Neural cell (in vitro differentiated cells): ENCODE measurements at regions not wholly inside any gene's neighbourhood (a gene's known extent, or its start where the extent isn't known, plus 50 kb on each side); places are given as distances from the start of the nearest gene placed in this dataset.

ENCODE experiments used
- EP300 ChIP-seq: fragments of 450-650 bp; conservative IDR thresholded peaks from 2 replicates; pipeline ENCODE4 v1.6.1; 2014; ENCODE audit warnings: antibody characterized with exemption, mild to moderate bottlenecking, moderate library complexity; ENCODE audit not compliant: poor library complexity, severe bottlenecking
- EZH2 ChIP-seq: fragments of 200-600, 300-800 bp; shearing (Covaris generic), sonication (generic); IDR thresholded peaks from 2 replicates; pipeline ENCODE4 v1.6.1; 2014; ENCODE audit warnings: antibody characterized with exemption, low read length, borderline replicate concordance, mild to moderate bottlenecking; ENCODE audit not compliant: insufficient read depth, poor library complexity, severe bottlenecking
- POLR2AphosphoS5 ChIP-seq: IDR thresholded peaks from 2 replicates; pipeline ENCODE4 v1.6.1; 2012
- RAD21 ChIP-seq: fragments of 450-650 bp; conservative IDR thresholded peaks from 2 replicates; pipeline ENCODE4 v1.6.1; 2014; ENCODE audit warnings: antibody characterized with exemption, mild to moderate bottlenecking, moderate library complexity
- SMC3 ChIP-seq: fragments of 450-650 bp; conservative IDR thresholded peaks from 2 replicates; pipeline ENCODE4 v1.6.1; 2014; ENCODE audit warnings: antibody characterized with exemption, mild to moderate bottlenecking, moderate library complexity; ENCODE audit not compliant: poor library complexity
- TAF1 ChIP-seq: IDR thresholded peaks from 2 replicates; pipeline ENCODE4 v1.6.1; 2012; ENCODE audit warnings: low read depth
- TF ChIP-seq, protein P1 (sequence below): IDR thresholded peaks from 2 replicates; pipeline ENCODE4 v1.6.1; 2012; ENCODE audit warnings: borderline replicate concordance
- TF ChIP-seq, protein P2 (sequence below): fragments of 450-650 bp; IDR thresholded peaks from 2 replicates; pipeline ENCODE4 v1.5.1; 2014; ENCODE audit warnings: antibody characterized with exemption, mild to moderate bottlenecking, moderate library complexity; ENCODE audit not compliant: poor library complexity, severe bottlenecking

DNA sequence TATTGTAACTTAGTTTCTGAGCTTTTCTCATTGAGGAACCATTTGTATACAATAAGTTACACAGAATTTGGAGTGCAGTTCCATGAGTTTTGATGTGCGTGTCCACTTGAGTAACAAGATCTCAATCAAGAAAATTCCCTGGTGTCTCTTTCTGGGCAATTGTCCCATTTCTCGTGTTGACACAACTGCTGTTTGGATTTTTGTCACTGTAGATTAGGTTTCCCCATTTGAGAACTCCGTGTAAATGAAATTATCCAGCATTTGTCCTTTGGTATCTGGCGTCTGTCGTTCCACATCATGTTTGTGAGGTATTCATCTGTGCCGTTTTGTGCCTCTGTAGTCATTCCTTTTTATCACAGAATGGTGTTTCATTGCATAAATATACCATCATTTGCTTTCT is 547.0 kb downstream of the TBC1D22A start:
- TF ChIP-seq POLR2AphosphoS5 (no peak), EZH2 (no peak), RAD21 (no peak), TAF1 (no peak), SMC3 (no peak), EP300 (no peak)
- TF ChIP-seq, protein P1, sequence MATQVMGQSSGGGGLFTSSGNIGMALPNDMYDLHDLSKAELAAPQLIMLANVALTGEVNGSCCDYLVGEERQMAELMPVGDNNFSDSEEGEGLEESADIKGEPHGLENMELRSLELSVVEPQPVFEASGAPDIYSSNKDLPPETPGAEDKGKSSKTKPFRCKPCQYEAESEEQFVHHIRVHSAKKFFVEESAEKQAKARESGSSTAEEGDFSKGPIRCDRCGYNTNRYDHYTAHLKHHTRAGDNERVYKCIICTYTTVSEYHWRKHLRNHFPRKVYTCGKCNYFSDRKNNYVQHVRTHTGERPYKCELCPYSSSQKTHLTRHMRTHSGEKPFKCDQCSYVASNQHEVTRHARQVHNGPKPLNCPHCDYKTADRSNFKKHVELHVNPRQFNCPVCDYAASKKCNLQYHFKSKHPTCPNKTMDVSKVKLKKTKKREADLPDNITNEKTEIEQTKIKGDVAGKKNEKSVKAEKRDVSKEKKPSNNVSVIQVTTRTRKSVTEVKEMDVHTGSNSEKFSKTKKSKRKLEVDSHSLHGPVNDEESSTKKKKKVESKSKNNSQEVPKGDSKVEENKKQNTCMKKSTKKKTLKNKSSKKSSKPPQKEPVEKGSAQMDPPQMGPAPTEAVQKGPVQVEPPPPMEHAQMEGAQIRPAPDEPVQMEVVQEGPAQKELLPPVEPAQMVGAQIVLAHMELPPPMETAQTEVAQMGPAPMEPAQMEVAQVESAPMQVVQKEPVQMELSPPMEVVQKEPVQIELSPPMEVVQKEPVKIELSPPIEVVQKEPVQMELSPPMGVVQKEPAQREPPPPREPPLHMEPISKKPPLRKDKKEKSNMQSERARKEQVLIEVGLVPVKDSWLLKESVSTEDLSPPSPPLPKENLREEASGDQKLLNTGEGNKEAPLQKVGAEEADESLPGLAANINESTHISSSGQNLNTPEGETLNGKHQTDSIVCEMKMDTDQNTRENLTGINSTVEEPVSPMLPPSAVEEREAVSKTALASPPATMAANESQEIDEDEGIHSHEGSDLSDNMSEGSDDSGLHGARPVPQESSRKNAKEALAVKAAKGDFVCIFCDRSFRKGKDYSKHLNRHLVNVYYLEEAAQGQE = no peak
- TF ChIP-seq, protein P2, sequence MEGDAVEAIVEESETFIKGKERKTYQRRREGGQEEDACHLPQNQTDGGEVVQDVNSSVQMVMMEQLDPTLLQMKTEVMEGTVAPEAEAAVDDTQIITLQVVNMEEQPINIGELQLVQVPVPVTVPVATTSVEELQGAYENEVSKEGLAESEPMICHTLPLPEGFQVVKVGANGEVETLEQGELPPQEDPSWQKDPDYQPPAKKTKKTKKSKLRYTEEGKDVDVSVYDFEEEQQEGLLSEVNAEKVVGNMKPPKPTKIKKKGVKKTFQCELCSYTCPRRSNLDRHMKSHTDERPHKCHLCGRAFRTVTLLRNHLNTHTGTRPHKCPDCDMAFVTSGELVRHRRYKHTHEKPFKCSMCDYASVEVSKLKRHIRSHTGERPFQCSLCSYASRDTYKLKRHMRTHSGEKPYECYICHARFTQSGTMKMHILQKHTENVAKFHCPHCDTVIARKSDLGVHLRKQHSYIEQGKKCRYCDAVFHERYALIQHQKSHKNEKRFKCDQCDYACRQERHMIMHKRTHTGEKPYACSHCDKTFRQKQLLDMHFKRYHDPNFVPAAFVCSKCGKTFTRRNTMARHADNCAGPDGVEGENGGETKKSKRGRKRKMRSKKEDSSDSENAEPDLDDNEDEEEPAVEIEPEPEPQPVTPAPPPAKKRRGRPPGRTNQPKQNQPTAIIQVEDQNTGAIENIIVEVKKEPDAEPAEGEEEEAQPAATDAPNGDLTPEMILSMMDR = no peak
